ENCODE measurements at regions not wholly inside any gene's neighbourhood (a gene's known extent, or its start where the extent isn't known, plus 50 kb on each side); places are given as distances from the start of the nearest gene placed in this dataset.

DNA sequence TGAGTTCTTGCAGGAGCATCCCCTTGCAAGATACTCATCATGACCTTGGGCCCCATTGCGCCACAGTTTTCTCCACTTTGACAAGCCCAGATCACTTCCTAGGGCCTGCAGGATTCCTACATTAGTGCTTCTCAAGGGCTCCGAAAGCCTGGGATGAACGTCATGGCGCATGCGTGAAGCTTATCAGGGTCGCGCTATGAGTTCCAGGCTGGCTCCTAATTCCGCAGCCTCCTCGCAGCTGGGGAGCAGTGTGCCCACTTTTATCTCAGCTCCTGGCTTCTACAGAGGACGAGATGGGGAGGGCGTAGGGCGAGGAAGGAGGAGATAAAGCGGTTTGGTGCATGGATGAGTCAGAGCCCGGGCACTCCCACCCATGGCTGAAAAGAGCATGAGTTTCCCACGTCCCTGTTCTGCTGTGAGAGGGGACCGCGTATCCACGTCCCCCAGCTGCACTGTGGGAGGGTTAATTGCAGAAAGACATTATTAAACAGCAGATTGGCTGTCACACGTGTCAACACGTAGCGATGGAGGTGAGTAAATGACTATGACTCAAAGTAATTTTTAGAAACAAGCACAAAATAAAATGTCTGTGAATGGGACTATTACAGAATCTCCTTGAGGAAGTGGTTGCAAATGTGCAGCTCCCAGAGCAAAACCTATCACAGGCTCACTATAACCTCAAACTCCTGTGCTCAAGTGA, 72.9 kb upstream of the DSP start:
- DNase-seq (ENCODE audit: low spot score) = peak; percentile 40
- H3K36me3 ChIP-seq (ENCODE audit: insufficient read depth, low read length, poor library complexity, severe bottlenecking) = no peaks in the 10 kb centered on the region
- no peak overlapping the region for H3K4me3 ChIP-seq (ENCODE audit: low read depth, low read length, poor library complexity, severe bottlenecking)
- ChIA-PET CTCF (interaction anchor here (0.5 kb wide), 1 partner anchor 146 kb away, joined by 3 read pairs; no protein-coding TSS in a partner anchor), POLR2A (ENCODE audit: low non-redundant PET) (interaction anchor here (1.1 kb wide), 1 partner anchor 128 kb away, joined by 3 read pairs; no protein-coding TSS in a partner anchor)
- no peaks in the 10 kb centered on the region for H3K27me3 ChIP-seq (replicated peaks; ENCODE audit: insufficient read depth, low read depth, low read length, poor library complexity)
- H3K4me1 ChIP-seq (ENCODE audit: insufficient read depth, low read length, poor library complexity, severe bottlenecking) = no peaks in the 10 kb centered on the region
- H3K9me3 ChIP-seq (ENCODE audit: low read depth, low read length, poor library complexity, severe bottlenecking) = no peaks in the 10 kb centered on the region
- BruUV-seq (replicated peaks) = no TSS peak
- TF ChIP-seq, protein P1, sequence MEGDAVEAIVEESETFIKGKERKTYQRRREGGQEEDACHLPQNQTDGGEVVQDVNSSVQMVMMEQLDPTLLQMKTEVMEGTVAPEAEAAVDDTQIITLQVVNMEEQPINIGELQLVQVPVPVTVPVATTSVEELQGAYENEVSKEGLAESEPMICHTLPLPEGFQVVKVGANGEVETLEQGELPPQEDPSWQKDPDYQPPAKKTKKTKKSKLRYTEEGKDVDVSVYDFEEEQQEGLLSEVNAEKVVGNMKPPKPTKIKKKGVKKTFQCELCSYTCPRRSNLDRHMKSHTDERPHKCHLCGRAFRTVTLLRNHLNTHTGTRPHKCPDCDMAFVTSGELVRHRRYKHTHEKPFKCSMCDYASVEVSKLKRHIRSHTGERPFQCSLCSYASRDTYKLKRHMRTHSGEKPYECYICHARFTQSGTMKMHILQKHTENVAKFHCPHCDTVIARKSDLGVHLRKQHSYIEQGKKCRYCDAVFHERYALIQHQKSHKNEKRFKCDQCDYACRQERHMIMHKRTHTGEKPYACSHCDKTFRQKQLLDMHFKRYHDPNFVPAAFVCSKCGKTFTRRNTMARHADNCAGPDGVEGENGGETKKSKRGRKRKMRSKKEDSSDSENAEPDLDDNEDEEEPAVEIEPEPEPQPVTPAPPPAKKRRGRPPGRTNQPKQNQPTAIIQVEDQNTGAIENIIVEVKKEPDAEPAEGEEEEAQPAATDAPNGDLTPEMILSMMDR (conservative IDR thresholded peaks at IDR 0.05; ENCODE audit: low read depth, low read length) = no peak
- TF ChIP-seq EZH2 (IDR thresholded peaks at IDR 0.05; ENCODE audit: borderline replicate concordance, low read depth, low read length, poor library complexity, severe bottlenecking) = no peak
- no peak overlapping the region for H3K27ac ChIP-seq (ENCODE audit: low read depth, low read length, poor library complexity, severe bottlenecking)
- intact Hi-C loops (cut with micrococcal nuclease; ENCODE audit: unreplicated experiment) = no loop called here

DNA sequence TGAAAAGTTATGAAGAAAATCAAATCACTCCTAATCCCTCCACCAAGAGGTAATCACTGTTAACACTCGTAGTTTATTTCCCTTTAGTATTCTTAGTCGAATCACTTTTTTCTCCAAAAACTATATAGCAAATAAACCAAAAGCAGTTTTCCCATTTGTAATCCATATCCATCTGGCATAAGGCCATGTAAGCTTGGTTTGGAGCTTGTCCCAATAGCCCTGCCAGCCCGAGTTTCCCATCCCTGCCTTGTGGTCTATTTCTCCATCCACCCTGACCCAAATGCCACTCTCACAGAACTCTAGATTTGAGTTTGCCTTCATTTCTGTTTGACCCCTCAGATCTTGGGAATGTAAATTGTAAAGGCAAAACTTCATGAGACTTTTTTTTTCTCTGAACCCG, 71.8 kb upstream of the DSP start:
- H3K4me1 ChIP-seq (ENCODE audit: insufficient read depth, low read length, poor library complexity, severe bottlenecking) = no peaks in the 10 kb centered on the region
- no peak for DNase-seq (ENCODE audit: low spot score)
- no peak overlapping the region for H3K4me3 ChIP-seq (ENCODE audit: low read depth, low read length, poor library complexity, severe bottlenecking)
- intact Hi-C loops (cut with micrococcal nuclease; ENCODE audit: unreplicated experiment) = no loop called here
- no TSS peak for BruUV-seq (replicated peaks)
- TF ChIP-seq, protein P1 (conservative IDR thresholded peaks at IDR 0.05; ENCODE audit: low read depth, low read length) = no peak
- no peak for TF ChIP-seq EZH2 (IDR thresholded peaks at IDR 0.05; ENCODE audit: borderline replicate concordance, low read depth, low read length, poor library complexity, severe bottlenecking)
- ChIA-PET CTCF (no interaction called here), POLR2A (ENCODE audit: low non-redundant PET) (no interaction called here)
- no peak overlapping the region for H3K27ac ChIP-seq (ENCODE audit: low read depth, low read length, poor library complexity, severe bottlenecking)
- H3K9me3 ChIP-seq (ENCODE audit: low read depth, low read length, poor library complexity, severe bottlenecking) = no peaks in the 10 kb centered on the region
- no peaks in the 10 kb centered on the region for H3K27me3 ChIP-seq (replicated peaks; ENCODE audit: insufficient read depth, low read depth, low read length, poor library complexity)
- H3K36me3 ChIP-seq (ENCODE audit: insufficient read depth, low read length, poor library complexity, severe bottlenecking) = no peaks in the 10 kb centered on the region

DNA sequence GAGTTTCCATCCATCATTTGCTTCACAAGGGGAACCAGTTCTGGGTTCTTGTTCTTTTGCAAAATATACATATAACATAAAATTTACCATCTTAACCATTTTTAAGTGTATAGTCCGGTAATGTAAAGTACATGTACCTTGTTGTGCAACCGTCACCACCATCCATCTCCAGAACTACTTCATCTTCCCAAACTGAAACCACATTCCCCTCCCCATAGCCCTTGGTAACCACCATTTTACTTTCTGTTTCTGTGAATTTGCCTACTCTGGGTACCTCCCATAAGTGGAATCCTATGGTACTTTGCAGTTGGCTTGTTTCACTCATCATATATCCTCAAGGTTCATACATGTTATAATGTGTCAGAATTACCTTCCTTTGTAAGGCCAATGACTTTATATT, 70.3 kb upstream of the DSP start:
- TF ChIP-seq, protein P1 (conservative IDR thresholded peaks at IDR 0.05; ENCODE audit: low read depth, low read length) = no peak
- TF ChIP-seq EZH2 (IDR thresholded peaks at IDR 0.05; ENCODE audit: borderline replicate concordance, low read depth, low read length, poor library complexity, severe bottlenecking) = no peak
- no peaks in the 10 kb centered on the region for H3K27me3 ChIP-seq (replicated peaks; ENCODE audit: insufficient read depth, low read depth, low read length, poor library complexity)

More for the DNA sequence above, 70.3 kb upstream of the DSP start:
- Histone ChIP-seq H3K4me1 (ENCODE audit: insufficient read depth, low read length, poor library complexity, severe bottlenecking) (no peaks in the 10 kb centered on the region), H3K9me3 (ENCODE audit: low read depth, low read length, poor library complexity, severe bottlenecking) (no peaks in the 10 kb centered on the region), H3K27ac (ENCODE audit: low read depth, low read length, poor library complexity, severe bottlenecking) (no peak overlapping the region), H3K36me3 (ENCODE audit: insufficient read depth, low read length, poor library complexity, severe bottlenecking) (no peaks in the 10 kb centered on the region), H3K4me3 (ENCODE audit: low read depth, low read length, poor library complexity, severe bottlenecking) (no peak overlapping the region)
- ChIA-PET CTCF (no interaction called here), POLR2A (ENCODE audit: low non-redundant PET) (no interaction called here)
- no peak for DNase-seq (ENCODE audit: low spot score)
- no TSS peak for BruUV-seq (replicated peaks)
- intact Hi-C loops (cut with micrococcal nuclease; ENCODE audit: unreplicated experiment) = no loop called here

Measured in A673 (cell line).